AG04449 (cell line): ENCODE measurements at regions not wholly inside any gene's neighbourhood (a gene's known extent, or its start where the extent isn't known, plus 50 kb on each side); places are given as distances from the start of the nearest gene placed in this dataset.

ENCODE experiments used
- CTCF ChIA-PET: fragments of 350-600 bp; formaldehyde crosslinking; extraction: SDS; loops from one replicate; lab custom pipeline; 2021; ENCODE audit warnings: antibody characterized with exemption; lab: Yijun Ruan, JAX
- POLR2A ChIA-PET: fragments of 400-600, 350-600 bp; formaldehyde crosslinking; extraction: SDS; loops from one replicate; lab custom pipeline; 2020; ENCODE audit warnings: antibody characterized with exemption, inconsistent platforms; lab: Yijun Ruan, JAX
- DNase-seq: peaks from one replicate; pipeline ENCODE4 v3.0.0-alpha.2; 2010; ENCODE audit warnings: low read depth, low spot score
- H3K4me3 ChIP-seq: 2 replicates; pipeline ENCODE4 v1.5.1; 2011; ENCODE audit warnings: low read depth, mild to moderate bottlenecking, control low read depth, low read length
- CTCF ChIP-seq: IDR thresholded peaks from one replicate; pipeline ENCODE4 v1.5.1; 2011; ENCODE audit warnings: mild to moderate bottlenecking, moderate library complexity, low read length, control low read depth, inconsistent platforms; ENCODE audit not compliant: insufficient read depth; ENCODE audit errors: missing control alignments

- no peak overlapping the region for H3K4me3 ChIP-seq
- TF ChIP-seq CTCF: no peak
- POLR2A ChIA-PET: no interaction called here
- CTCF ChIA-PET: no interaction called here
- no peak for DNase-seq
These were observed 1095.9 kb downstream of the REEP3 start for GRCh38 chr10:64617085-64617484.

- DNase-seq: no peak
- H3K4me3 ChIP-seq: no peak overlapping the region
- no peak for TF ChIP-seq CTCF
- ChIA-PET POLR2A (no interaction called here), CTCF (no interaction called here)
These were observed 1097.9 kb downstream of the REEP3 start for GRCh38 chr10:64619102-64619501.

GRCh38 chr10:64626924-64627323 is 1105.7 kb downstream of the REEP3 start:
- no peak overlapping the region for H3K4me3 ChIP-seq
- no peak for TF ChIP-seq CTCF
- POLR2A ChIA-PET: no interaction called here
- no peak for DNase-seq
- CTCF ChIA-PET: no interaction called here

GRCh38 chr10:64630534-64630933 is 1109.3 kb downstream of the REEP3 start:
- no peak overlapping the region for H3K4me3 ChIP-seq
- ChIA-PET POLR2A (no interaction called here), CTCF (no interaction called here)
- no peak for DNase-seq
- no peak for TF ChIP-seq CTCF

GRCh38 chr10:64635906-64636305 is 1114.7 kb downstream of the REEP3 start:
- ChIA-PET CTCF (no interaction called here), POLR2A (no interaction called here)
- no peak overlapping the region for H3K4me3 ChIP-seq
- no peak for TF ChIP-seq CTCF
- no peak for DNase-seq

GRCh38 chr10:64636461-64636860 is 1115.3 kb downstream of the REEP3 start:
- POLR2A ChIA-PET: no interaction called here
- DNase-seq: no peak
- no peak for TF ChIP-seq CTCF
- CTCF ChIA-PET: no interaction called here
- no peak overlapping the region for H3K4me3 ChIP-seq
